Suprapubic skin (tissue), 4 donors: ENCODE measurements at regions not wholly inside any gene's neighbourhood (a gene's known extent, or its start where the extent isn't known, plus 50 kb on each side); places are given as distances from the start of the nearest gene placed in this dataset.

Experiments
- DNase-seq, 2 donors: peaks; one replicate each; pipeline ENCODE4 v3.0.0-alpha.2; 2019; ENCODE audit warnings: low spot score in 2 of 2
- H3K27ac ChIP-seq: fragments of 200-600 bp; sonication (generic); one replicate; pipeline ENCODE4 v1.5.1; 2019
- H3K27me3 ChIP-seq: fragments of 200-600 bp; sonication (generic); one replicate; pipeline ENCODE4 v1.5.1; 2019
- H3K36me3 ChIP-seq: fragments of 200-600 bp; sonication (generic); one replicate; pipeline ENCODE4 v1.5.1; 2019
- H3K4me1 ChIP-seq: fragments of 200-600 bp; sonication (generic); one replicate; pipeline ENCODE4 v1.5.1; 2019
- H3K4me3 ChIP-seq: fragments of 200-600 bp; sonication (generic); one replicate; pipeline ENCODE4 v1.5.1; 2019; ENCODE audit warnings: mild to moderate bottlenecking
- H3K9me3 ChIP-seq: fragments of 200-600 bp; sonication (generic); one replicate; pipeline ENCODE4 v1.5.1; 2019
- EP300 ChIP-seq: sonication (generic); formaldehyde crosslinking; IDR thresholded peaks from one replicate; pipeline ENCODE4 v1.6.1; 2017; ENCODE audit warnings: antibody characterized with exemption
- POLR2A ChIP-seq, 2 donors: fragments of 450-650 bp; IDR thresholded peaks; one replicate each; pipeline ENCODE4 v1.6.1; 2017; ENCODE audit warnings: antibody characterized with exemption in 2 of 2, mild to moderate bottlenecking in 2 of 2, moderate library complexity in 2 of 2
- POLR2AphosphoS5 ChIP-seq, 3 donors: sonication (generic); formaldehyde crosslinking; IDR thresholded peaks; one replicate each; pipeline ENCODE4 v1.6.1; 2017; ENCODE audit warnings: antibody characterized with exemption in 3 of 3
- WGBS: methylation state at CpG from one replicate; pipeline ENCODE4 v1.1.5; 2018; 5-methylcytosine and 5-hydroxymethylcytosine counted together
- TF ChIP-seq, protein P1 (sequence below), 2 donors: fragments of 200-600 bp in 1 of 2; fragments of 450-650 bp in 1 of 2; sonication (generic) in 1 of 2; IDR thresholded peaks; one replicate each; pipeline ENCODE4 v1.5.1; 2016 to 2019; ENCODE audit warnings: antibody characterized with exemption in 2 of 2, mild to moderate bottlenecking in 1 of 2, moderate library complexity in 1 of 2

DNA sequence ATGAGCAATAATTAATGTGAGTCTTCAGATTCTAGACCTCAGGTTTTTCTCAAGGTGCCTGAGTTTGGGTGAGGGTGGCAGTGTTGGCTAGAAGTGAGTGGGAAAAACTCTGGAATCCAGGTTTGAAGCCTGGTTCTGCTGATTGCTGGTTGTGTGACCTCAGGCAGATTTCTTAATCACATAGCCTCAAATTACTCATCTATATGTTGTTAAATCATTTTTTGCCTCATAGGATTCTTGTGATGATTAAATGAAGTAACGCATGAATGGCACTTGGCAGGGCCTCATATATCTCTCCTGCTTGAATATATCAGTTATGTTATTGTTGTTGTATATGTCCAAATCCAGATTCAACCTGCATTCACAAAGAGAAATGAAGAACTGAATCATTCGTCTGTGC, 60.5 kb downstream of the NR2F2 start:
- Histone ChIP-seq H3K36me3 (no peaks in the 10 kb centered on the region), H3K4me1 (no peaks in the 10 kb centered on the region), H3K27ac (no peak overlapping the region), H3K4me3 (no peak overlapping the region), H3K27me3 (peaks cover 2% of the 10 kb centered on the region), H3K9me3 (no peaks in the 10 kb centered on the region)
- TF ChIP-seq POLR2A (IDR thresholded peaks at IDR 0.05) (no peak), POLR2AphosphoS5 (IDR thresholded peaks at IDR 0.05) (no peak), EP300 (no peak)
- TF ChIP-seq, protein P1, sequence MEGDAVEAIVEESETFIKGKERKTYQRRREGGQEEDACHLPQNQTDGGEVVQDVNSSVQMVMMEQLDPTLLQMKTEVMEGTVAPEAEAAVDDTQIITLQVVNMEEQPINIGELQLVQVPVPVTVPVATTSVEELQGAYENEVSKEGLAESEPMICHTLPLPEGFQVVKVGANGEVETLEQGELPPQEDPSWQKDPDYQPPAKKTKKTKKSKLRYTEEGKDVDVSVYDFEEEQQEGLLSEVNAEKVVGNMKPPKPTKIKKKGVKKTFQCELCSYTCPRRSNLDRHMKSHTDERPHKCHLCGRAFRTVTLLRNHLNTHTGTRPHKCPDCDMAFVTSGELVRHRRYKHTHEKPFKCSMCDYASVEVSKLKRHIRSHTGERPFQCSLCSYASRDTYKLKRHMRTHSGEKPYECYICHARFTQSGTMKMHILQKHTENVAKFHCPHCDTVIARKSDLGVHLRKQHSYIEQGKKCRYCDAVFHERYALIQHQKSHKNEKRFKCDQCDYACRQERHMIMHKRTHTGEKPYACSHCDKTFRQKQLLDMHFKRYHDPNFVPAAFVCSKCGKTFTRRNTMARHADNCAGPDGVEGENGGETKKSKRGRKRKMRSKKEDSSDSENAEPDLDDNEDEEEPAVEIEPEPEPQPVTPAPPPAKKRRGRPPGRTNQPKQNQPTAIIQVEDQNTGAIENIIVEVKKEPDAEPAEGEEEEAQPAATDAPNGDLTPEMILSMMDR (IDR thresholded peaks at IDR 0.05): no peak
- WGBS: 90% methylated on average over 2 of the region's 2 CpGs
- DNase-seq: no peak

DNA sequence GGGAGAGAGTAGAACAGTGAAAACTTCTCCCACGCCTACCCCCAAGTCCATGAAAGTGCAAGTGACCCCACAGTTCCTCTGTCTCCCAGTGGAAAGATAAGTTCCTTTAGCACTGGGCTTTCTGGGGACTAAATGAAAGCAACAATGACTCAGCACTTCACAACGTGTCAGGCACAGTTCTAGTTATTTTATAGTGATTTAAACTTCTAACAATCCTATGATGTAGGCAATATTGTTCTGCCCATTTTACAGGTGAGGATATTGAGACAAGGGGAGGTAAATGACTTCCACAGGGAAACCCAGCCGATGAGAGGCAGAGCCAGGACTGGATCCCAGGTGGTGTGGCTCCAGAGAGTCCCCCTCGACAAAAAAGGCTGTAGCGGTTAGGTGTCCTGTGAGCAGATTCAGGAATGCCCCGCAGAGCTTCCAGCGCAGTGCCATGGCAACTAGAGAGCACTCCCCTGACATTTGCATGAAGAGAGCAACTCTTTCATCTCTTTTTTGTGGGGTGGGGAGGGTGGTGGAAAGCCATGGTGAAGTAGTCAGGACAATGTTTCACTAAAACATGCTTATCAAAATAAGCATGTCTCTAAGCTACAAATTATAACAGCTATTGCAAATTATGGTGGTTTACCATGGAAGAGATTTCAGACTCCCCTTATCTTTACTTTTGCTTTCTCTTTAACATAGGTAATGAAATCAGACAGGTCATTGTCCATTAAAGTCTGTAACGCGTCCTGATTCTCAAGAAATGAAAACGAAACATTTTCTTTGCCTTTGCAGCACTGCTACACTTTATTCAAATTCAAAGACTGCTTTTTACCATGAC, 62.1 kb downstream of the NR2F2 start:
- DNase-seq: no peak
- Histone ChIP-seq H3K9me3 (no peaks in the 10 kb centered on the region), H3K27me3 (peaks cover 2% of the 10 kb centered on the region), H3K27ac (no peak overlapping the region), H3K4me3 (no peak overlapping the region), H3K4me1 (no peaks in the 10 kb centered on the region), H3K36me3 (no peaks in the 10 kb centered on the region)
- TF ChIP-seq POLR2AphosphoS5 (IDR thresholded peaks at IDR 0.05) (no peak), EP300 (no peak), POLR2A (IDR thresholded peaks at IDR 0.05) (no peak)
- TF ChIP-seq, protein P1 (IDR thresholded peaks at IDR 0.05): no peak
- WGBS: 58% methylated on average over 10 of the region's 10 CpGs

DNA sequence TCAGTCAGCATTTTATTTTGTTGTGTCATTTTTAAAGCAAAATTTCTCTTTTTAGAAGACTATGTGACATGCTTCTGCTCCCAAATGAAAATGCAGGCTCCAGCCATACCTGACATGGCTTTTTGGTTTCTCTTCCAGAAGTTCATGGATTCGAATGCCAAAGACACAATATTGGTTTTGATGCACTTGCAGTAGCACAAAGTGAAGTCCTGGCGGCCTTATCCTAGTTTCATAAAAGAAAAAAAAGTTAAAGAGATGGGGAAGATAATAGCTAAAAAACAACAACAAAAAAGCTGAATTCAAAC, 62.7 kb downstream of the NR2F2 start:
- WGBS: 86% methylated on average over 2 of the region's 2 CpGs
- no peak overlapping the region for H3K27ac ChIP-seq

DNA sequence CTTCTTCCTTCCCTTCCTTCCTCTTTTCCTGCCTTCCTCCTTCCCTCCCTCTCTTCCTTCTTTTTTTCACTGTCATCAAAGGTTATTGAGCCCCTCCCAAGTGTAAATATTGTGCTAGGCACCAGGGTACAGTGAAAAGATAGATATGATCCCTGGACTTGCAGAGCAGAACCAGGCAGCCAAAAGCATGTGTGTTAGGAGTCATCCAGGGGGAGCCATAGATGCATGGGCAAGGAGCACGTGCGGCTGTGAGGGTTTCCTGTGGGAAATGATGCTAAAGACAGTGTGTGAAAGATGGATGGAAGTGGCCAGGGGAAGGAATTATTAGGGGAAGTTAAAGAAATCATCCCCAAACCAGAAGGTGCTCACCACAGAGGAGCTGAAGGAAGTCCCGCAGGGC, 65.2 kb downstream of the NR2F2 start:
- H3K36me3 ChIP-seq: no peaks in the 10 kb centered on the region
- H3K4me3 ChIP-seq: no peak overlapping the region
- WGBS: 60% methylated on average over 3 of the region's 3 CpGs
- no peak for DNase-seq
- H3K27me3 ChIP-seq: peaks cover 4% of the 10 kb centered on the region
- TF ChIP-seq POLR2AphosphoS5 (IDR thresholded peaks at IDR 0.05) (no peak), POLR2A (IDR thresholded peaks at IDR 0.05) (no peak), EP300 (no peak)
- TF ChIP-seq, protein P1 (IDR thresholded peaks at IDR 0.05): no peak
- no peak overlapping the region for H3K27ac ChIP-seq
- no peaks in the 10 kb centered on the region for H3K4me1 ChIP-seq
- no peaks in the 10 kb centered on the region for H3K9me3 ChIP-seq

More for the DNA sequence above, 62.7 kb downstream of the NR2F2 start:
- TF ChIP-seq, protein P1 (IDR thresholded peaks at IDR 0.05): no peak
- TF ChIP-seq POLR2A (IDR thresholded peaks at IDR 0.05): no peak
- TF ChIP-seq POLR2AphosphoS5 (IDR thresholded peaks at IDR 0.05): no peak
- TF ChIP-seq EP300: no peak
- Histone ChIP-seq H3K4me3 (no peak overlapping the region), H3K9me3 (no peaks in the 10 kb centered on the region), H3K27me3 (peaks cover 2% of the 10 kb centered on the region), H3K36me3 (no peaks in the 10 kb centered on the region), H3K4me1 (no peaks in the 10 kb centered on the region)
- DNase-seq: no peak

DNA sequence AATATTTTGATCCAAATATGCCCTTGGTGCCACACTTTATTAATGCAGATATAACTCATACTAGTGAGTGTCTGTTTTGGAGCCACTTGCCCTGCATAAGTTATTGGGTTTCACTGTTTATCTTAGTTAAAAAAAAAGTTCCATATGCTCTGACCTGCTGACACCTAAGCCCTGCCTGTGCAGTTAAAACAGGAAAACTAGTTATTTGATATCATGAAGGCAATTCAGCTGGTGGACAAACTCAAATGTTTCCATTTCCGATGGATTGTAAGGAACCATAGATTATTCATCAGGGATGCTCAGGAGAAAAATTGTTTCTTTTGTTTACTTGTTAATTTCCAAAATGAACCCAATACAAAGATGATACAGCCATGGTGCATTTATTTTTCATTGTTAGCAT, 68.3 kb downstream of the NR2F2 start:
- Histone ChIP-seq H3K9me3 (no peaks in the 10 kb centered on the region), H3K4me3 (no peak overlapping the region), H3K36me3 (no peaks in the 10 kb centered on the region), H3K4me1 (no peaks in the 10 kb centered on the region), H3K27ac (no peak overlapping the region), H3K27me3 (peaks cover 4% of the 10 kb centered on the region)
- DNase-seq: no peak
- TF ChIP-seq, protein P1 (IDR thresholded peaks at IDR 0.05): no peak
- no peak for TF ChIP-seq POLR2A (IDR thresholded peaks at IDR 0.05)
- no peak for TF ChIP-seq EP300
- no peak for TF ChIP-seq POLR2AphosphoS5 (IDR thresholded peaks at IDR 0.05)
- 89% methylated on average over 1 of the region's 1 CpG for WGBS
